Breast epithelium (tissue), 4 donors: ENCODE measurements at regions not wholly inside any gene's neighbourhood (a gene's known extent, or its start where the extent isn't known, plus 50 kb on each side); places are given as distances from the start of the nearest gene placed in this dataset.

ENCODE experiments used
- DNase-seq, 2 donors: peaks; one replicate each; pipeline ENCODE4 v3.0.0-alpha.2; 2019; ENCODE audit warnings: low spot score in 2 of 2
- H3K27ac ChIP-seq, 2 donors: fragments of 200-600 bp; sonication (generic) in 1 of 2; one replicate each; pipeline ENCODE4 v1.5.1; 2016 to 2019; ENCODE audit warnings: mild to moderate bottlenecking in 1 of 2
- H3K27me3 ChIP-seq, 2 donors: fragments of 200-600 bp; sonication (generic) in 1 of 2; one replicate each; pipeline versions ENCODE4 v1.5.1 to v1.6.0; 2017 to 2019; ENCODE audit warnings: control low read depth in 1 of 2, mild to moderate bottlenecking in 1 of 2
- H3K36me3 ChIP-seq: fragments of 200-600 bp; one replicate; pipeline ENCODE4 v1.5.1; 2019
- H3K4me1 ChIP-seq, 2 donors: fragments of 200-600 bp; sonication (generic); one replicate each; pipeline ENCODE4 v1.5.1; 2016 to 2019; ENCODE audit warnings: control low read depth in 1 of 2
- H3K4me3 ChIP-seq, 3 donors: fragments of 200-600 bp; sonication (generic); 1 replicate in 2 of 3; 2 replicates in 1 of 3; pipeline ENCODE4 v1.5.1; 2016 to 2019; ENCODE audit warnings: mild to moderate bottlenecking in 3 of 3, moderate library complexity in 2 of 3
- H3K9me3 ChIP-seq, 2 donors: fragments of 200-600 bp; sonication (generic) in 1 of 2; one replicate each; pipeline ENCODE4 v1.5.1; 2016 to 2019; ENCODE audit warnings: control low read depth in 1 of 2
- CTCF ChIP-seq, 3 donors: fragments of 450-650 bp; IDR thresholded peaks; one replicate each; pipeline ENCODE4 v1.5.1; 2016 to 2017; ENCODE audit warnings: antibody characterized with exemption in 3 of 3, mild to moderate bottlenecking in 3 of 3, moderate library complexity in 3 of 3
- POLR2A ChIP-seq: fragments of 450-650 bp; IDR thresholded peaks from one replicate; pipeline ENCODE4 v1.6.1; 2016; ENCODE audit warnings: antibody characterized with exemption, mild to moderate bottlenecking, moderate library complexity
- POLR2AphosphoS5 ChIP-seq, 3 donors: sonication (generic); formaldehyde crosslinking; IDR thresholded peaks; one replicate each; pipeline ENCODE4 v1.6.1; 2017; ENCODE audit warnings: antibody characterized with exemption in 3 of 3
- intact Hi-C: fragments of 100-400 bp; cut with DNase I; formaldehyde crosslinking; loops from one replicate; pipeline ENCODE4 v1.15.1; 2023; ENCODE audit warnings: low total_unique reads

GRCh38 chr13:81771951-81772350 lies 1431.0 kb upstream of the SPRY2 start:
- Histone ChIP-seq H3K27me3 (no peaks in the 10 kb centered on the region), H3K4me1 (no peaks in the 10 kb centered on the region), H3K27ac (no peak overlapping the region), H3K9me3 (no peaks in the 10 kb centered on the region), H3K36me3 (no peaks in the 10 kb centered on the region), H3K4me3 (no peak overlapping the region)
- intact Hi-C loops, result no loop called here
- no peak for TF ChIP-seq POLR2A
- TF ChIP-seq POLR2AphosphoS5 (IDR thresholded peaks at IDR 0.05), result no peak
- TF ChIP-seq CTCF (IDR thresholded peaks at IDR 0.05), result no peak
- DNase-seq, result no peak

GRCh38 chr13:81770868-81771505 lies 1430.1 kb upstream of the SPRY2 start:
- intact Hi-C loops, result no loop called here
- TF ChIP-seq POLR2AphosphoS5 (IDR thresholded peaks at IDR 0.05), result no peak
- TF ChIP-seq CTCF (IDR thresholded peaks at IDR 0.05), result no peak
- no peak overlapping the region for H3K4me3 ChIP-seq
- no peak overlapping the region for H3K27ac ChIP-seq
- H3K9me3 ChIP-seq, result no peaks in the 10 kb centered on the region
- no peak for DNase-seq
- H3K36me3 ChIP-seq, result no peaks in the 10 kb centered on the region
- H3K27me3 ChIP-seq, result no peaks in the 10 kb centered on the region
- H3K4me1 ChIP-seq, result no peaks in the 10 kb centered on the region

GRCh38 chr13:81762449-81762848 lies 1421.5 kb upstream of the SPRY2 start:
- Histone ChIP-seq H3K9me3 (no peaks in the 10 kb centered on the region), H3K36me3 (no peaks in the 10 kb centered on the region), H3K27me3 (no peaks in the 10 kb centered on the region), H3K4me3 (no peak overlapping the region), H3K4me1 (no peaks in the 10 kb centered on the region), H3K27ac (no peak overlapping the region)
- intact Hi-C loops, result no loop called here
- no peak for TF ChIP-seq POLR2A
- TF ChIP-seq CTCF (IDR thresholded peaks at IDR 0.05), result no peak
- TF ChIP-seq POLR2AphosphoS5 (IDR thresholded peaks at IDR 0.05), result no peak
- DNase-seq, result no peak

GRCh38 chr13:81760316-81760715 lies 1419.4 kb upstream of the SPRY2 start:
- intact Hi-C loops, result no loop called here
- no peaks in the 10 kb centered on the region for H3K9me3 ChIP-seq
- no peak overlapping the region for H3K27ac ChIP-seq
- H3K36me3 ChIP-seq, result no peaks in the 10 kb centered on the region
- H3K4me1 ChIP-seq, result no peaks in the 10 kb centered on the region
- H3K27me3 ChIP-seq, result no peaks in the 10 kb centered on the region
- H3K4me3 ChIP-seq, result no peak overlapping the region
- TF ChIP-seq CTCF (IDR thresholded peaks at IDR 0.05), result no peak
- no peak for DNase-seq

GRCh38 chr13:81757348-81757970 lies 1416.5 kb upstream of the SPRY2 start:
- TF ChIP-seq CTCF (IDR thresholded peaks at IDR 0.05) (no peak), POLR2A (no peak), POLR2AphosphoS5 (IDR thresholded peaks at IDR 0.05) (no peak)
- Histone ChIP-seq H3K4me3 (no peak overlapping the region), H3K27me3 (no peaks in the 10 kb centered on the region), H3K4me1 (no peaks in the 10 kb centered on the region), H3K9me3 (peaks cover 0 to 7% of the 10 kb centered on the region in 2 donors), H3K36me3 (no peaks in the 10 kb centered on the region), H3K27ac (no peak overlapping the region)
- intact Hi-C loops, result no loop called here
- no peak for DNase-seq
